Transverse colon (tissue), 3 donors: ENCODE measurements at regions not wholly inside any gene's neighbourhood (a gene's known extent, or its start where the extent isn't known, plus 50 kb on each side); places are given as distances from the start of the nearest gene placed in this dataset.

Experiments used
- EP300 ChIP-seq: sonication (generic); formaldehyde crosslinking; IDR thresholded peaks from one replicate; pipeline ENCODE4 v1.6.1; 2017; ENCODE audit warnings: antibody characterized with exemption, low read depth
- POLR2A ChIP-seq: fragments of 450-650 bp; IDR thresholded peaks from one replicate; pipeline ENCODE4 v1.6.1; 2016; ENCODE audit warnings: antibody characterized with exemption, mild to moderate bottlenecking, moderate library complexity
- TF ChIP-seq, protein P1 (sequence below), 5 experiments: fragments of 200-600 bp in 3 of 5; fragments of 450-650 bp in 2 of 5; sonication (generic) in 3 of 5; IDR thresholded peaks; 1 replicate in 2 of 5; 2 replicates in 3 of 5; pipeline ENCODE4 v1.5.1; 2016 to 2017; ENCODE audit warnings: antibody characterized with exemption in 5 of 5, inconsistent platforms in 3 of 5, mild to moderate bottlenecking in 2 of 5, moderate library complexity in 1 of 5

DNA sequence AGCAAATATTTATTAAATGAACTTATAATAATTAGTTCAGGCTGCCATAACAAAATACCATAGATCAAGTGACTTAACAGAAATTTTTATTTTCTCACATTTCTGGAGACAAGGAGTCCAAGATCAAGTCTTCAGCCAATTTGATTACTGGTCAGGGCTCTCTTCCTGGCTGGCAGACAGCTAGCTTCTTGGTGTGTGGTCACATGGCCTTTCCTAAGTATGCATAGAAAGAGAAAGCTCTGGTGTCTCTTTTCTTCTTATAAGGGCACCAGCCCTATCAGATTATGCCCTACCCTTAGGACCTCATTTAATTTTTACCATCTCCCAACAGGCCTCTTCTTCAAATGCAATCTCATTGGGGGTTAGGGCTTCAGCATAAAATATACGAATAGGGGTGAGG, 438.5 kb upstream of the INTU start:
- TF ChIP-seq, protein P1, sequence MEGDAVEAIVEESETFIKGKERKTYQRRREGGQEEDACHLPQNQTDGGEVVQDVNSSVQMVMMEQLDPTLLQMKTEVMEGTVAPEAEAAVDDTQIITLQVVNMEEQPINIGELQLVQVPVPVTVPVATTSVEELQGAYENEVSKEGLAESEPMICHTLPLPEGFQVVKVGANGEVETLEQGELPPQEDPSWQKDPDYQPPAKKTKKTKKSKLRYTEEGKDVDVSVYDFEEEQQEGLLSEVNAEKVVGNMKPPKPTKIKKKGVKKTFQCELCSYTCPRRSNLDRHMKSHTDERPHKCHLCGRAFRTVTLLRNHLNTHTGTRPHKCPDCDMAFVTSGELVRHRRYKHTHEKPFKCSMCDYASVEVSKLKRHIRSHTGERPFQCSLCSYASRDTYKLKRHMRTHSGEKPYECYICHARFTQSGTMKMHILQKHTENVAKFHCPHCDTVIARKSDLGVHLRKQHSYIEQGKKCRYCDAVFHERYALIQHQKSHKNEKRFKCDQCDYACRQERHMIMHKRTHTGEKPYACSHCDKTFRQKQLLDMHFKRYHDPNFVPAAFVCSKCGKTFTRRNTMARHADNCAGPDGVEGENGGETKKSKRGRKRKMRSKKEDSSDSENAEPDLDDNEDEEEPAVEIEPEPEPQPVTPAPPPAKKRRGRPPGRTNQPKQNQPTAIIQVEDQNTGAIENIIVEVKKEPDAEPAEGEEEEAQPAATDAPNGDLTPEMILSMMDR (IDR thresholded peaks at IDR 0.05): no peak
- TF ChIP-seq EP300: no peak
- TF ChIP-seq POLR2A: no peak
